HepG2 (cell line): ENCODE measurements at regions not wholly inside any gene's neighbourhood (a gene's known extent, or its start where the extent isn't known, plus 50 kb on each side); places are given as distances from the start of the nearest gene placed in this dataset.

Source experiments
- ATAC-seq: fragments of 200-7000 bp; cut with Tn5 transposase; 3 replicates; pipeline ENCODE4 v1.9.1; 2020; ENCODE audit warnings: mild to moderate bottlenecking, moderate library complexity
- BruUV-seq: library from RNA; stranded (reverse); fragments of 400-500 nt; replicated peaks from 2 replicates; lab custom pipeline; 2021; lab: Mats Ljungman, UMichigan
- CTCF ChIA-PET: fragments of 300-600 bp; formaldehyde crosslinking; extraction: SDS; loops from one replicate; lab custom pipeline; 2021; ENCODE audit warnings: low total read pairs, inconsistent platforms, low intra/inter-chr PET ratio; lab: Yijun Ruan, JAX
- POLR2A ChIA-PET: fragments of 350-600 bp; sonication (Branson Sonifier 250); formaldehyde crosslinking; loops from one replicate; lab custom pipeline; 2020; ENCODE audit warnings: antibody characterized with exemption, inconsistent platforms; lab: Yijun Ruan, JAX
- DNase-seq: peaks from one replicate; pipeline ENCODE4 v3.0.0-alpha.2; 2015; ENCODE audit warnings: low spot score
- FAIRE-seq: peaks from 3 replicates; lab custom pipeline; 2011; peaks lifted over from hg19 to GRCh38; lab: Jason Lieb, UNC
- H2AFZ ChIP-seq: one replicate; pipeline ENCODE4 v1.6.1; 2011; ENCODE audit warnings: low read length, inconsistent platforms
- H3K27ac ChIP-seq: fragments of 300-600 bp; 3 replicates; pipeline ENCODE4 v1.8.0; 2011; ENCODE audit warnings: mixed run types, mild to moderate bottlenecking, mixed read lengths, low read length, inconsistent platforms; ENCODE audit not compliant: insufficient read depth; ENCODE audit errors: extremely low read length
- H3K27me3 ChIP-seq, 2 experiments: fragments of 200-600 bp in 1 of 2; 2 replicates in 1 of 2; 3 replicates in 1 of 2; pipeline versions ENCODE4 v1.6.0 to v1.8.0; 2011; ENCODE audit warnings: low read length in 2 of 2, mild to moderate bottlenecking in 2 of 2, moderate library complexity in 2 of 2, inconsistent platforms in 1 of 2; ENCODE audit not compliant: insufficient read depth in 2 of 2, control insufficient read depth in 1 of 2
- H3K36me3 ChIP-seq, 2 experiments: fragments of 200-600 bp in 1 of 2; replicated peaks in 1 of 2; 2 replicates in 1 of 2; 3 replicates in 1 of 2; pipeline versions ENCODE4 v1.5.1 to v1.8.0; 2011; ENCODE audit warnings: low read length in 2 of 2, inconsistent platforms in 1 of 2; ENCODE audit not compliant: insufficient read depth in 2 of 2, control insufficient read depth in 1 of 2
- H3K4me1 ChIP-seq: 2 replicates; pipeline ENCODE4 v1.5.1; 2012; ENCODE audit warnings: low read length, inconsistent platforms; ENCODE audit not compliant: insufficient read depth
- H3K4me2 ChIP-seq: 2 replicates; pipeline ENCODE4 v1.6.0; 2011; ENCODE audit warnings: low read depth, low read length, inconsistent platforms
- H3K4me3 ChIP-seq, 3 experiments: fragments of 200-600 bp in 1 of 3; sonication (generic), shearing (Covaris generic) in 1 of 3; replicated peaks in 1 of 3; 2 replicates each; pipeline ENCODE4 v1.5.1; 2011 to 2016; ENCODE audit warnings: low read length in 3 of 3, inconsistent platforms in 2 of 3, low read depth in 2 of 3, mild to moderate bottlenecking in 2 of 3, control low read depth in 1 of 3, mixed read lengths in 1 of 3; ENCODE audit not compliant: insufficient read depth in 1 of 3
- H3K79me2 ChIP-seq: one replicate; pipeline ENCODE4 v1.6.1; 2011; ENCODE audit warnings: low read length, inconsistent platforms; ENCODE audit not compliant: insufficient read depth
- H3K9ac ChIP-seq: 2 replicates; pipeline ENCODE4 v1.6.0; 2011; ENCODE audit warnings: mild to moderate bottlenecking, low read depth, low read length, inconsistent platforms; ENCODE audit not compliant: insufficient read depth
- H3K9me3 ChIP-seq: 2 replicates; pipeline ENCODE4 v1.5.1; 2012; ENCODE audit warnings: mild to moderate bottlenecking, low read length
- H4K20me1 ChIP-seq: 2 replicates; pipeline ENCODE4 v1.6.0; 2011; ENCODE audit warnings: inconsistent platforms, mild to moderate bottlenecking, low read length, moderate library complexity; ENCODE audit not compliant: insufficient read depth
- BRCA1 ChIP-seq: sonication (generic); formaldehyde crosslinking; IDR thresholded peaks from 2 replicates; pipeline ENCODE4 v1.4.0; 2020; ENCODE audit warnings: missing genetic modification reagents
- CEBPG ChIP-seq: IDR thresholded peaks from 2 replicates; pipeline ENCODE4 v1.6.1; 2016
- CENPX ChIP-seq: sonication (generic); formaldehyde crosslinking; IDR thresholded peaks from 2 replicates; pipeline ENCODE4 v1.9.0; 2021; ENCODE audit warnings: mild to moderate bottlenecking, missing genetic modification reagents, moderate library complexity
- DZIP1 ChIP-seq: sonication (generic); formaldehyde crosslinking; IDR thresholded peaks from 2 replicates; pipeline ENCODE4 v1.5.0; 2020; ENCODE audit warnings: mild to moderate bottlenecking, missing genetic modification reagents
- FOXA3 ChIP-seq: IDR thresholded peaks from 2 replicates; pipeline ENCODE4 v1.6.1; 2016; ENCODE audit warnings: missing genetic modification reagents, missing compliant biosample characterization
- IRX3 ChIP-seq: sonication (generic); formaldehyde crosslinking; IDR thresholded peaks from 2 replicates; pipeline ENCODE4 v1.8.1; 2023; ENCODE audit warnings: mild to moderate bottlenecking, low read depth, missing genetic modification reagents, borderline replicate concordance
- MTA3 ChIP-seq: sonication (generic); formaldehyde crosslinking; IDR thresholded peaks from 2 replicates; pipeline ENCODE4 v1.4.0; 2020; ENCODE audit warnings: missing genetic modification reagents
- SIN3B ChIP-seq: fragments of 150-350 bp; IDR thresholded peaks from 2 replicates; pipeline ENCODE4 v1.6.1; 2014; ENCODE audit warnings: low read length
- SMARCC2 ChIP-seq: fragments of 450-650 bp; IDR thresholded peaks from 2 replicates; pipeline ENCODE4 v1.6.1; 2017; ENCODE audit warnings: antibody characterized with exemption, mild to moderate bottlenecking
- SP4 ChIP-seq: sonication (generic); formaldehyde crosslinking; IDR thresholded peaks from 2 replicates; pipeline ENCODE4 v1.8.1; 2023; ENCODE audit warnings: mild to moderate bottlenecking, missing genetic modification reagents
- TAF15 ChIP-seq: fragments of 200-400 bp; formaldehyde crosslinking; IDR thresholded peaks from one replicate; pipeline ENCODE4 v1.6.1; 2018; ENCODE audit warnings: mild to moderate bottlenecking, low read depth, low read length; ENCODE audit not compliant: poor library complexity, severe bottlenecking
- TBX2 ChIP-seq: sonication (generic); formaldehyde crosslinking; IDR thresholded peaks from 2 replicates; pipeline ENCODE4 v1.5.0; 2020; ENCODE audit warnings: missing genetic modification reagents, mild to moderate bottlenecking, borderline replicate concordance
- TEF ChIP-seq: sonication (generic); formaldehyde crosslinking; IDR thresholded peaks from 2 replicates; pipeline ENCODE4 v1.5.0; 2020; ENCODE audit warnings: missing genetic modification reagents
- XRCC5 ChIP-seq: fragments of 200-400 bp; formaldehyde crosslinking; optimal IDR thresholded peaks from 2 replicates; pipeline ENCODE3; 2017; ENCODE audit warnings: mild to moderate bottlenecking, low read length
- ZNF687 ChIP-seq: sonication (generic); formaldehyde crosslinking; IDR thresholded peaks from 2 replicates; pipeline ENCODE4 v1.5.1; 2020; ENCODE audit warnings: mild to moderate bottlenecking, missing genetic modification reagents, moderate library complexity
- in situ Hi-C: cut with HindIII; loops from 2 replicates; pipeline ENCODE4 v1.10.0; 2017; ENCODE audit warnings: low pct_unique_long_range_greater_than_20kb; ENCODE audit not compliant: extremely low pct_ligation_motif_present
- intact Hi-C: fragments of 100-400 bp; cut with micrococcal nuclease; formaldehyde crosslinking; loops from one replicate; pipeline ENCODE4 v1.10.0; 2022; ENCODE audit not compliant: unreplicated experiment

- H3K4me3 ChIP-seq = no peak overlapping the region
- ChIA-PET CTCF (no interaction called here), POLR2A (no interaction called here)
- no TSS peak for BruUV-seq
- H3K27me3 ChIP-seq = no peaks in the 10 kb centered on the region
- H3K79me2 ChIP-seq = no peaks in the 10 kb centered on the region
- no peaks in the 10 kb centered on the region for H3K36me3 ChIP-seq
- no peak for FAIRE-seq
- intact Hi-C loops (no loop called here), in situ Hi-C loops (no loop called here)
- no peak overlapping the region for H3K4me2 ChIP-seq
- TF ChIP-seq XRCC5 (no peak), SP4 (CRISPR knock-in tag) (no peak), SMARCC2 (no peak), CENPX (CRISPR knock-in tag) (no peak), TEF (CRISPR knock-in tag) (no peak), ZNF687 (CRISPR knock-in tag) (no peak), SIN3B (no peak), MTA3 (no peak), TBX2 (CRISPR knock-in tag) (no peak), TAF15 (no peak), DZIP1 (CRISPR knock-in tag) (no peak), CEBPG (CRISPR knock-in tag) (no peak), IRX3 (CRISPR knock-in tag) (no peak), BRCA1 (CRISPR knock-in tag) (no peak), FOXA3 (CRISPR knock-in tag) (no peak)
- no peak for DNase-seq
- H2AFZ ChIP-seq = no peak overlapping the region
- H3K27ac ChIP-seq = no peak overlapping the region
- H3K9ac ChIP-seq = no peak overlapping the region
- no peaks in the 10 kb centered on the region for H4K20me1 ChIP-seq
- ATAC-seq = no peak
- H3K9me3 ChIP-seq = no peaks in the 10 kb centered on the region
- no peaks in the 10 kb centered on the region for H3K4me1 ChIP-seq
Measured at GRCh38 chr10:53573498-53573897, 800.9 kb upstream of the MBL2 start.
